H9 (cell line): ENCODE measurements at regions not wholly inside any gene's neighbourhood (a gene's known extent, or its start where the extent isn't known, plus 50 kb on each side); places are given as distances from the start of the nearest gene placed in this dataset.

Experiments used
- DNase-seq: peaks from one replicate; pipeline ENCODE4 v3.0.0-alpha.2; 2017
- H2AFZ ChIP-seq: one replicate; pipeline ENCODE4 v1.6.1; 2013; ENCODE audit warnings: mild to moderate bottlenecking, low read length, control low read depth, moderate library complexity
- H2AK5ac ChIP-seq: 2 replicates; pipeline ENCODE4 v1.6.1; 2013; ENCODE audit warnings: low read length, control low read depth, mixed read lengths; ENCODE audit not compliant: insufficient read length
- H2BK120ac ChIP-seq: one replicate; pipeline ENCODE4 v1.6.1; 2013; ENCODE audit warnings: low read depth, mild to moderate bottlenecking, low read length, control low read depth, inconsistent platforms; ENCODE audit not compliant: poor library complexity, severe bottlenecking
- H2BK12ac ChIP-seq: 2 replicates; pipeline ENCODE4 v1.6.1; 2013; ENCODE audit warnings: low read length, control low read depth, mixed read lengths, low read depth; ENCODE audit not compliant: insufficient read length
- H2BK15ac ChIP-seq: 2 replicates; pipeline ENCODE4 v1.6.1; 2013; ENCODE audit warnings: low read depth, low read length, control low read depth
- H2BK20ac ChIP-seq: one replicate; pipeline ENCODE4 v1.6.1; 2013; ENCODE audit warnings: low read depth, mild to moderate bottlenecking, low read length, control low read depth, inconsistent platforms; ENCODE audit not compliant: poor library complexity, severe bottlenecking
- H2BK5ac ChIP-seq: 2 replicates; pipeline ENCODE4 v1.6.1; 2013; ENCODE audit warnings: low read length, control low read depth, mixed read lengths; ENCODE audit not compliant: insufficient read length
- H3K14ac ChIP-seq: 2 replicates; pipeline ENCODE4 v1.6.1; 2013; ENCODE audit warnings: low read length, control low read depth; ENCODE audit not compliant: insufficient read depth
- H3K18ac ChIP-seq: 2 replicates; pipeline ENCODE4 v1.6.1; 2013; ENCODE audit warnings: low read depth, mild to moderate bottlenecking, mixed read lengths, low read length, control low read depth; ENCODE audit not compliant: insufficient read length
- H3K23ac ChIP-seq: 2 replicates; pipeline ENCODE4 v1.6.1; 2013; ENCODE audit warnings: low read length, control low read depth, mixed read lengths, low read depth; ENCODE audit not compliant: insufficient read length
- H3K23me2 ChIP-seq: 2 replicates; pipeline ENCODE4 v1.6.1; 2013; ENCODE audit warnings: low read depth, mild to moderate bottlenecking, mixed read lengths, low read length, control low read depth; ENCODE audit not compliant: insufficient read length, poor library complexity, severe bottlenecking
- H3K27ac ChIP-seq: 2 replicates; pipeline ENCODE4 v1.5.1; 2013; ENCODE audit warnings: low read length, control low read depth, mixed read lengths, low read depth; ENCODE audit not compliant: insufficient read length
- H3K27me3 ChIP-seq: 2 replicates; pipeline ENCODE4 v1.6.1; 2013; ENCODE audit warnings: low read length, control low read depth, inconsistent platforms; ENCODE audit not compliant: insufficient read depth
- H3K4ac ChIP-seq: 2 replicates; pipeline ENCODE4 v1.6.1; 2013; ENCODE audit warnings: low read depth, mild to moderate bottlenecking, control low read depth, inconsistent platforms, low read length, moderate library complexity
- H3K4me1 ChIP-seq: 2 replicates; pipeline ENCODE4 v1.6.1; 2013; ENCODE audit warnings: low read length, control low read depth, inconsistent platforms; ENCODE audit not compliant: insufficient read depth
- H3K4me2 ChIP-seq: 2 replicates; pipeline ENCODE4 v1.6.1; 2013; ENCODE audit warnings: low read length, control low read depth, mixed read lengths; ENCODE audit not compliant: insufficient read length, insufficient read depth
- H3K56ac ChIP-seq: 2 replicates; pipeline ENCODE4 v1.6.1; 2013; ENCODE audit warnings: low read depth, mild to moderate bottlenecking, mixed read lengths, low read length, control low read depth; ENCODE audit not compliant: insufficient read length
- H3K79me1 ChIP-seq: 2 replicates; pipeline ENCODE4 v1.6.1; 2013; ENCODE audit warnings: low read depth, mild to moderate bottlenecking, moderate library complexity, low read length, control low read depth, inconsistent platforms; ENCODE audit not compliant: insufficient read depth, poor library complexity, severe bottlenecking
- H3K79me2 ChIP-seq: 2 replicates; pipeline ENCODE4 v1.6.1; 2013; ENCODE audit warnings: low read length, control low read depth, inconsistent platforms; ENCODE audit not compliant: insufficient read depth
- H3K9ac ChIP-seq: 2 replicates; pipeline ENCODE4 v1.6.1; 2013; ENCODE audit warnings: low read length, control low read depth, mixed read lengths; ENCODE audit not compliant: insufficient read length; ENCODE audit errors: extremely low read depth
- H3K9me3 ChIP-seq: one replicate; pipeline ENCODE4 v1.6.1; 2013; ENCODE audit warnings: low read depth, low read length, inconsistent platforms; ENCODE audit not compliant: control insufficient read depth
- H3T11ph ChIP-seq: one replicate; pipeline ENCODE4 v1.6.1; 2013; ENCODE audit warnings: mild to moderate bottlenecking, low read length, control low read depth, inconsistent platforms
- H4K20me1 ChIP-seq: one replicate; pipeline ENCODE4 v1.6.1; 2013; ENCODE audit not compliant: control insufficient read depth, insufficient read length, insufficient read depth
- H4K5ac ChIP-seq: 2 replicates; pipeline ENCODE4 v1.6.1; 2013; ENCODE audit warnings: low read depth, mild to moderate bottlenecking, mixed read lengths, low read length, control low read depth; ENCODE audit not compliant: insufficient read length
- H4K8ac ChIP-seq: replicated peaks from 2 replicates; pipeline ENCODE4 v1.6.1; 2013; ENCODE audit warnings: low read length, control low read depth, mixed read lengths, low read depth; ENCODE audit not compliant: insufficient read length
- H4K91ac ChIP-seq: 2 replicates; pipeline ENCODE4 v1.6.1; 2013; ENCODE audit warnings: low read depth, mild to moderate bottlenecking, moderate library complexity, mixed read lengths, low read length, control low read depth; ENCODE audit not compliant: insufficient read length
- H3K27ac Mint-ChIP-seq, 3 experiments: 2 replicates in 2 of 3; 3 replicates in 1 of 3; pipeline ENCODE4 v1.8.0; 2020 to 2021; ENCODE audit warnings: mixed read lengths in 3 of 3, mild to moderate bottlenecking in 1 of 3, moderate library complexity in 1 of 3
- H3K27me3 Mint-ChIP-seq: 2 replicates; pipeline ENCODE4 v1.8.0; 2021; ENCODE audit warnings: low read depth, mild to moderate bottlenecking, moderate library complexity, mixed read lengths
- H3K36me3 Mint-ChIP-seq, 3 experiments: 2 replicates in 2 of 3; 3 replicates in 1 of 3; pipeline ENCODE4 v1.8.0; 2020 to 2021; ENCODE audit warnings: low read depth in 3 of 3, mixed read lengths in 3 of 3; ENCODE audit not compliant: insufficient read depth in 1 of 3
- H3K4me1 Mint-ChIP-seq, 2 experiments: 2 replicates each; pipeline ENCODE4 v1.8.0; 2020; ENCODE audit warnings: mixed read lengths in 2 of 2
- H3K4me3 Mint-ChIP-seq, 2 experiments: 2 replicates in 1 of 2; 3 replicates in 1 of 2; pipeline ENCODE4 v1.8.0; 2020 to 2021; ENCODE audit warnings: mild to moderate bottlenecking in 2 of 2, mixed read lengths in 2 of 2, moderate library complexity in 1 of 2
- H3K9me3 Mint-ChIP-seq, 2 experiments: 2 replicates in 1 of 2; 3 replicates in 1 of 2; pipeline ENCODE4 v1.8.0; 2020; ENCODE audit warnings: mild to moderate bottlenecking in 2 of 2, mixed read lengths in 2 of 2, moderate library complexity in 1 of 2
- WGBS: extraction: QIAGEN DNeasy Blood & Tissue Kit; methylation state at CpG from one replicate; pipeline ENCODE4 v1.1.7; 2013; ENCODE audit warnings: missing lambda C conversion rate, low lambda C conversion rate, mixed read lengths; ENCODE audit not compliant: insufficient read length; ENCODE audit errors: extremely low coverage; 5-methylcytosine and 5-hydroxymethylcytosine counted together
- TF ChIP-seq, protein P1 (sequence below): fragments of 200-600 bp; sonication (generic); conservative IDR thresholded peaks from 3 replicates; pipeline ENCODE4 v1.8.0; 2021; ENCODE audit warnings: antibody characterized with exemption, mild to moderate bottlenecking

DNA sequence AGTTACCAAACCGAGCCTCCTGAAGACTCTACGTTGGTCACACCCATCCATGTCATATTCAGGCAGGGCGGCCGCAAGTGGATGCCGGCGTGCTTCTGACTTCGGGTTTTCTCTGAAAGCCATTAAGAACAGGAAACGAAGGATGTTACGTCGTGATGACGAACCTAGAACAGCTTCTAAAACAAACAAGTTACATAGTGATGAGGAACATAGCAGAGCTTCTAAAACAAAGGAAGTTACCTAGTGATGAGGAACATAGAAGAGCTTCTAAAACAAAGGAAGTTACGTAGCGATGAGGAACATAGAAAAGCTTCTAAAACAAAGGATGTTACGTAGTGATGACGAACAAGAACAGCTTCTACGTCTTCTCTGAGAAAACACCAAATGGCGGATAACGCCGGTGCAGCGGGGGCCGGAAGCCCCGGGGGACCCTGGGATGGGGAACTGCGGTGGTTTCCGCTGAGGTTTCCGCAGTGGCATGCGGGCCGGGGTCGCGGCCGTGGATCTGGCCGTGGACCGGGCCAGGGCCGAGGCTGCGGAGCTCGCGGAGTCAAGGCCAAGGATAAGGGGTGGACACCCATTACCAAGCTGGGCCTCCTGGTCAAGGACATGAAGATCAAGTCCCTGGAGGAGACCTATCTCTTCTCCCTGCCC is 141.1 kb downstream of the SOCS6 start:
- Mint-ChIP-seq H3K27me3 (no peaks in the 10 kb centered on the region), H3K36me3 (no peaks in the 10 kb centered on the region; a peak in 1 of 7 replicates), H3K9me3 (no peaks in the 10 kb centered on the region), H3K4me1 (peaks cover 6 to 8% of the 10 kb centered on the region in 2 experiments; a peak in 2 of 4 replicates), H3K4me3 (no peak overlapping the region), H3K27ac (peak overlapping the region in 1 of 3 experiments; percentile 34; a peak in 1 of 7 replicates)
- H3K56ac ChIP-seq = no peak overlapping the region
- no peak overlapping the region for H3K23ac ChIP-seq
- H3K79me2 ChIP-seq = no peaks in the 10 kb centered on the region
- no peak overlapping the region for H3K4ac ChIP-seq
- H3K9ac ChIP-seq = no peak overlapping the region
- no CpG with 5 or more reads among the region's 36 CpGs for WGBS
- H3K79me1 ChIP-seq = no peaks in the 10 kb centered on the region
- no peaks in the 10 kb centered on the region for H4K20me1 ChIP-seq
- H2BK120ac ChIP-seq = no peak overlapping the region
- H2BK5ac ChIP-seq = no peak overlapping the region
- H4K8ac ChIP-seq = no peak overlapping the region
- H3K27me3 ChIP-seq = no peaks in the 10 kb centered on the region
- no peak overlapping the region for H3T11ph ChIP-seq
- no peak overlapping the region for H3K18ac ChIP-seq
- no peak overlapping the region for H3K27ac ChIP-seq
- H3K4me2 ChIP-seq = no peak overlapping the region
- H3K9me3 ChIP-seq = no peaks in the 10 kb centered on the region
- no peak overlapping the region for H4K5ac ChIP-seq
- H2BK20ac ChIP-seq = no peak overlapping the region
- H2AFZ ChIP-seq = no peak overlapping the region
- H3K4me1 ChIP-seq = no peaks in the 10 kb centered on the region; the same call in 1 of the 2 replicates
- H2BK15ac ChIP-seq = no peak overlapping the region
- DNase-seq = no peak
- H3K14ac ChIP-seq = no peak overlapping the region
- H2BK12ac ChIP-seq = no peak overlapping the region
- H3K23me2 ChIP-seq = no peaks in the 10 kb centered on the region
- TF ChIP-seq, protein P1, sequence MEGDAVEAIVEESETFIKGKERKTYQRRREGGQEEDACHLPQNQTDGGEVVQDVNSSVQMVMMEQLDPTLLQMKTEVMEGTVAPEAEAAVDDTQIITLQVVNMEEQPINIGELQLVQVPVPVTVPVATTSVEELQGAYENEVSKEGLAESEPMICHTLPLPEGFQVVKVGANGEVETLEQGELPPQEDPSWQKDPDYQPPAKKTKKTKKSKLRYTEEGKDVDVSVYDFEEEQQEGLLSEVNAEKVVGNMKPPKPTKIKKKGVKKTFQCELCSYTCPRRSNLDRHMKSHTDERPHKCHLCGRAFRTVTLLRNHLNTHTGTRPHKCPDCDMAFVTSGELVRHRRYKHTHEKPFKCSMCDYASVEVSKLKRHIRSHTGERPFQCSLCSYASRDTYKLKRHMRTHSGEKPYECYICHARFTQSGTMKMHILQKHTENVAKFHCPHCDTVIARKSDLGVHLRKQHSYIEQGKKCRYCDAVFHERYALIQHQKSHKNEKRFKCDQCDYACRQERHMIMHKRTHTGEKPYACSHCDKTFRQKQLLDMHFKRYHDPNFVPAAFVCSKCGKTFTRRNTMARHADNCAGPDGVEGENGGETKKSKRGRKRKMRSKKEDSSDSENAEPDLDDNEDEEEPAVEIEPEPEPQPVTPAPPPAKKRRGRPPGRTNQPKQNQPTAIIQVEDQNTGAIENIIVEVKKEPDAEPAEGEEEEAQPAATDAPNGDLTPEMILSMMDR = no peak
- H2AK5ac ChIP-seq = no peak overlapping the region
- no peak overlapping the region for H4K91ac ChIP-seq
